GM23338 (cell line): ENCODE measurements at regions not wholly inside any gene's neighbourhood (a gene's known extent, or its start where the extent isn't known, plus 50 kb on each side); places are given as distances from the start of the nearest gene placed in this dataset.

Experiments
- ATAC-seq: fragments of 200-7000 bp; cut with Tn5 transposase; 3 replicates; pipeline ENCODE4 v1.9.1; 2020
- DNase-seq: peaks from one replicate; pipeline ENCODE4 v3.0.0-alpha.2; 2015; ENCODE audit warnings: low spot score
- H2AFZ ChIP-seq: fragments of 200-600 bp; sonication (generic); 2 replicates; pipeline ENCODE4 v1.8.0; 2016; ENCODE audit warnings: antibody characterized with exemption, mild to moderate bottlenecking, moderate library complexity
- H3F3A ChIP-seq: fragments of 200-600 bp; sonication (generic); replicated peaks from 2 replicates; pipeline ENCODE4 v1.8.0; 2017; ENCODE audit warnings: antibody characterized with exemption, mixed run types, low read depth
- H3K27ac ChIP-seq: fragments of 200-600 bp; sonication (generic); 2 replicates; pipeline ENCODE4 v1.6.1; 2016; ENCODE audit warnings: low read depth
- H3K27me3 ChIP-seq: fragments of 200-600 bp; sonication (generic); 2 replicates; pipeline ENCODE4 v1.8.0; 2016; ENCODE audit warnings: mild to moderate bottlenecking, mixed run types, moderate library complexity; ENCODE audit not compliant: insufficient read depth
- H3K36me3 ChIP-seq: fragments of 200-600 bp; sonication (generic); 2 replicates; pipeline ENCODE4 v1.8.0; 2016; ENCODE audit warnings: mild to moderate bottlenecking; ENCODE audit not compliant: insufficient read depth
- H3K4me1 ChIP-seq: fragments of 200-600 bp; sonication (generic); 2 replicates; pipeline ENCODE4 v1.8.0; 2016; ENCODE audit warnings: mild to moderate bottlenecking, moderate library complexity; ENCODE audit not compliant: insufficient read depth
- H3K4me2 ChIP-seq: fragments of 200-600 bp; sonication (generic); 2 replicates; pipeline ENCODE4 v1.7.1; 2017; ENCODE audit warnings: mixed run types
- H3K4me3 ChIP-seq: fragments of 200-600 bp; sonication (generic); 2 replicates; pipeline ENCODE4 v1.6.1; 2016; ENCODE audit warnings: mixed run types
- H3K79me2 ChIP-seq: fragments of 200-600 bp; sonication (generic); replicated peaks from 2 replicates; pipeline ENCODE4 v1.8.0; 2017; ENCODE audit warnings: mild to moderate bottlenecking; ENCODE audit not compliant: insufficient read depth
- H3K9me2 ChIP-seq: fragments of 200-600 bp; sonication (generic); 2 replicates; pipeline ENCODE4 v1.8.0; 2017; ENCODE audit not compliant: insufficient read depth
- H4K20me1 ChIP-seq: fragments of 200-600 bp; sonication (generic); replicated peaks from 2 replicates; pipeline ENCODE4 v1.8.0; 2017; ENCODE audit warnings: mild to moderate bottlenecking; ENCODE audit not compliant: insufficient read depth
- H3K27ac Mint-ChIP-seq: 2 replicates; pipeline ENCODE4 v1.8.0; 2020; ENCODE audit warnings: inconsistent platforms, mild to moderate bottlenecking, moderate library complexity, mixed read lengths
- H3K27me3 Mint-ChIP-seq: 3 replicates; pipeline ENCODE4 v1.8.0; 2022; ENCODE audit warnings: low read depth, mild to moderate bottlenecking, moderate library complexity, mixed read lengths, inconsistent platforms; ENCODE audit not compliant: insufficient read depth, poor library complexity
- H3K36me3 Mint-ChIP-seq: 3 replicates; pipeline ENCODE4 v1.8.0; 2021; ENCODE audit warnings: low read depth, mild to moderate bottlenecking, inconsistent platforms, moderate library complexity, mixed read lengths
- H3K4me1 Mint-ChIP-seq: 3 replicates; pipeline ENCODE4 v1.8.0; 2020; ENCODE audit warnings: mild to moderate bottlenecking, inconsistent platforms, mixed read lengths
- H3K4me3 Mint-ChIP-seq: 3 replicates; pipeline ENCODE4 v1.8.0; 2021; ENCODE audit warnings: moderate library complexity, mild to moderate bottlenecking, inconsistent platforms, mixed read lengths
- H3K9me3 Mint-ChIP-seq: 3 replicates; pipeline ENCODE4 v1.8.0; 2020; ENCODE audit warnings: moderate library complexity, mild to moderate bottlenecking, inconsistent platforms, mixed read lengths
- CREB1 ChIP-seq: fragments of 250-450 bp; sonication (Bioruptor Pico); IDR thresholded peaks from 2 replicates; pipeline ENCODE4 v1.5.0; 2020; ENCODE audit warnings: low read depth, mild to moderate bottlenecking, moderate library complexity
- ETS1 ChIP-seq: IDR thresholded peaks from 2 replicates; pipeline ENCODE4 v1.6.1; 2016; ENCODE audit warnings: antibody characterized with exemption
- EZH2 ChIP-seq: fragments of 200-600 bp; sonication (generic); IDR thresholded peaks from one replicate; pipeline ENCODE4 v1.8.0; 2017; ENCODE audit warnings: antibody characterized with exemption, mild to moderate bottlenecking, low read depth; ENCODE audit not compliant: unreplicated experiment
- REST ChIP-seq: IDR thresholded peaks from one replicate; pipeline ENCODE4 v1.6.1; 2018; ENCODE audit warnings: antibody characterized with exemption; ENCODE audit not compliant: unreplicated experiment
- ZNF331 ChIP-seq: fragments of 250-450 bp; sonication (Bioruptor Pico); IDR thresholded peaks from 2 replicates; pipeline ENCODE4 v1.5.0; 2020; ENCODE audit warnings: low read depth, mild to moderate bottlenecking, moderate library complexity
- ZNF462 ChIP-seq: fragments of 250-450 bp; sonication (Bioruptor Pico); IDR thresholded peaks from 2 replicates; pipeline ENCODE4 v1.5.0; 2020; ENCODE audit warnings: mild to moderate bottlenecking, moderate library complexity

- no peak overlapping the region for H3K27ac Mint-ChIP-seq
- Histone ChIP-seq H3K4me2 (no peak overlapping the region), H3K27ac (no peak overlapping the region), H3K4me1 (no peaks in the 10 kb centered on the region), H3K9me2 (no peaks in the 10 kb centered on the region), H3K79me2 (no peaks in the 10 kb centered on the region), H3K27me3 (no peaks in the 10 kb centered on the region), H3K4me3 (no peak overlapping the region), H4K20me1 (no peaks in the 10 kb centered on the region), H3K36me3 (peaks cover 6% of the 10 kb centered on the region; the same call in 1 of the 2 replicates), H3F3A (no peaks in the 10 kb centered on the region), H2AFZ (no peak overlapping the region)
- H3K4me1 Mint-ChIP-seq: no peaks in the 10 kb centered on the region
- no peak overlapping the region for H3K4me3 Mint-ChIP-seq
- peaks cover 51% of the 10 kb centered on the region for H3K36me3 Mint-ChIP-seq
- ATAC-seq: no peak
- TF ChIP-seq ZNF462 (CRISPR knock-in tag): no peak
- TF ChIP-seq ZNF331 (CRISPR knock-in tag): no peak
- TF ChIP-seq REST: no peak
- no peak for TF ChIP-seq ETS1
- TF ChIP-seq EZH2: no peak
- TF ChIP-seq CREB1 (CRISPR knock-in tag): no peak
- H3K27me3 Mint-ChIP-seq: peaks cover 5% of the 10 kb centered on the region
- peaks cover 96% of the 10 kb centered on the region for H3K9me3 Mint-ChIP-seq
- DNase-seq: no peak
Measured at GRCh38 chr18:78487649-78488048, 492.0 kb upstream of the SALL3 start.
